DOHH2 (cell line): ENCODE measurements at regions not wholly inside any gene's neighbourhood (a gene's known extent, or its start where the extent isn't known, plus 50 kb on each side); places are given as distances from the start of the nearest gene placed in this dataset.

Experiments
- H3F3A ChIP-seq: fragments of 200-600 bp; sonication (generic), shearing (Covaris generic); 2 replicates; pipeline ENCODE4 v1.6.0; 2016; ENCODE audit warnings: antibody characterized with exemption, mild to moderate bottlenecking; ENCODE audit not compliant: control insufficient read depth, insufficient read depth
- H3K27ac ChIP-seq: fragments of 200-600 bp; sonication (generic); 2 replicates; pipeline ENCODE4 v1.5.1; 2014; ENCODE audit warnings: low read depth, mild to moderate bottlenecking, low read length, moderate library complexity
- H3K27me3 ChIP-seq: fragments of 200-600 bp; sonication (generic); 2 replicates; pipeline ENCODE4 v1.6.1; 2014; ENCODE audit warnings: mild to moderate bottlenecking, low read length, mixed read lengths; ENCODE audit not compliant: control insufficient read depth
- H3K36me3 ChIP-seq: fragments of 200-600 bp; sonication (generic); 2 replicates; pipeline ENCODE4 v1.6.1; 2014; ENCODE audit warnings: mild to moderate bottlenecking, low read length, moderate library complexity, mixed read lengths; ENCODE audit not compliant: control insufficient read depth
- H3K4me1 ChIP-seq: fragments of 200-600 bp; sonication (generic); 2 replicates; pipeline ENCODE4 v1.6.1; 2014; ENCODE audit warnings: mild to moderate bottlenecking, low read length, mixed read lengths; ENCODE audit not compliant: control insufficient read depth
- H3K4me2 ChIP-seq: fragments of 200-600 bp; sonication (generic); 2 replicates; pipeline ENCODE4 v1.6.0; 2014; ENCODE audit warnings: mild to moderate bottlenecking, low read length, moderate library complexity
- H3K4me3 ChIP-seq: fragments of 200-600 bp; sonication (generic); 2 replicates; pipeline ENCODE4 v1.5.1; 2014; ENCODE audit warnings: mild to moderate bottlenecking, low read length, mixed read lengths
- H3K79me2 ChIP-seq: fragments of 200-600 bp; sonication (generic); 2 replicates; pipeline ENCODE4 v1.6.1; 2014; ENCODE audit warnings: mild to moderate bottlenecking, low read length, mixed read lengths; ENCODE audit not compliant: control insufficient read depth
- H3K9me2 ChIP-seq: fragments of 200-600 bp; sonication (generic); replicated peaks from 2 replicates; pipeline ENCODE4 v1.6.1; 2014; ENCODE audit warnings: mild to moderate bottlenecking, low read length, mixed read lengths; ENCODE audit not compliant: control insufficient read depth
- H3K9me3 ChIP-seq: fragments of 200-600 bp; sonication (generic); 2 replicates; pipeline ENCODE4 v1.6.1; 2014; ENCODE audit warnings: antibody characterized with exemption, low read length, mixed read lengths; ENCODE audit not compliant: control insufficient read depth, insufficient read depth
- H4K20me1 ChIP-seq: fragments of 200-600 bp; sonication (generic); 2 replicates; pipeline ENCODE4 v1.6.0; 2014; ENCODE audit warnings: low read depth, mild to moderate bottlenecking, antibody characterized with exemption, low read length, moderate library complexity; ENCODE audit not compliant: control insufficient read depth, insufficient read depth
- EZH2phosphoT487 ChIP-seq: fragments of 200-600 bp; sonication (generic); IDR thresholded peaks from 2 replicates; pipeline ENCODE4 v1.6.1; 2017; ENCODE audit warnings: borderline replicate concordance, mild to moderate bottlenecking, antibody characterized with exemption, low read length, moderate library complexity, mixed read lengths
- TF ChIP-seq, protein P1 (sequence below): fragments of 200-600 bp; sonication (generic); IDR thresholded peaks from one replicate; pipeline ENCODE4 v1.5.1; 2014; ENCODE audit warnings: antibody characterized with exemption, mild to moderate bottlenecking, low read depth, low read length; ENCODE audit not compliant: poor library complexity, severe bottlenecking

DNA sequence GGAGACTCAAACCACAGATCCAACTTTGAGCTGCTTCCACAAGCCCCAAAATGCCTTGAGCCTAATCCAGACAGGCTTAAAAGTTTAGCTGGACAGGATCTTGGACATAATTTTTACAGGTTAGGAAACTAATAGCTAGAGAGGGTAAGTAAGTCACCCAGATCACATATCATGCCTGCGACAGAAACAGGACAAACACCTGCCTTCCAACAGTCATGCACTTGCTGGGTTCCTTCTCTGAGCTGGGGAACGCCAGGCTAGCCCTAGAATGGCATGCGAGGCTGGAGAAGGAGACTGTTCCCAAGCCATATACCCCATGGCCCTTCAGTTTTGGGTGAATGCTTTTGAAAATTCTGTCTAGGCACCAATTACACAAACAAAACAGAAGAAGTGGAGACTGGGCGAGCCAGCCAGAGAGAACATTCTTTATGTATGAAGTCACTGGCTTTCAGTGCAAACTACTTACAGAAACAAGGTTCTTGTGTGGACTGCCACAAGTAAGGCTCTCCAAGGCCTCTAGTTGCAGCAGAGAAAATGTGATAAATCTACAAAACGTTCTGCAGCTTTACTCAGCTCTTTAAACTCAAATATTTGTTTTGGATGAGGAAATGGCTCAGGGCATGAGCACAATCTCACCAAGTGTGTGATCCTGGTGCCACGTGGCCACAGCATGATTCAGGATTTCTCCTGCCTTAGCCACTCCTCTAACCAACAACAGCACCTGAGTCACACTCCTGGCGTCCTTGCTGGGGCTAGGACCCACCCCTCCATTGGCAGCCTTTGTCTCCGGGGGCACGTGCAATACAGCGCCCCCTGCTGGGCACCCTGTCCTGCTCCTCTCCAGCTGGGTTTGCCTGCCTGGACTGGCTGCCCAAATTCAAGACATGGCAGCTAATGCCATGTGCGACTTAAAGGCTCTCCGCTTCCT, 73.4 kb upstream of the UBL3 start:
- Histone ChIP-seq H3K9me3 (no peaks in the 10 kb centered on the region), H3K4me3 (no peak overlapping the region), H3K4me2 (no peak overlapping the region), H3K79me2 (no peaks in the 10 kb centered on the region), H4K20me1 (no peaks in the 10 kb centered on the region), H3K4me1 (no peaks in the 10 kb centered on the region), H3K27ac (no peak overlapping the region), H3K9me2 (no peaks in the 10 kb centered on the region), H3K27me3 (peaks cover 19% of the 10 kb centered on the region), H3F3A (no peaks in the 10 kb centered on the region), H3K36me3 (no peaks in the 10 kb centered on the region)
- TF ChIP-seq, protein P1, sequence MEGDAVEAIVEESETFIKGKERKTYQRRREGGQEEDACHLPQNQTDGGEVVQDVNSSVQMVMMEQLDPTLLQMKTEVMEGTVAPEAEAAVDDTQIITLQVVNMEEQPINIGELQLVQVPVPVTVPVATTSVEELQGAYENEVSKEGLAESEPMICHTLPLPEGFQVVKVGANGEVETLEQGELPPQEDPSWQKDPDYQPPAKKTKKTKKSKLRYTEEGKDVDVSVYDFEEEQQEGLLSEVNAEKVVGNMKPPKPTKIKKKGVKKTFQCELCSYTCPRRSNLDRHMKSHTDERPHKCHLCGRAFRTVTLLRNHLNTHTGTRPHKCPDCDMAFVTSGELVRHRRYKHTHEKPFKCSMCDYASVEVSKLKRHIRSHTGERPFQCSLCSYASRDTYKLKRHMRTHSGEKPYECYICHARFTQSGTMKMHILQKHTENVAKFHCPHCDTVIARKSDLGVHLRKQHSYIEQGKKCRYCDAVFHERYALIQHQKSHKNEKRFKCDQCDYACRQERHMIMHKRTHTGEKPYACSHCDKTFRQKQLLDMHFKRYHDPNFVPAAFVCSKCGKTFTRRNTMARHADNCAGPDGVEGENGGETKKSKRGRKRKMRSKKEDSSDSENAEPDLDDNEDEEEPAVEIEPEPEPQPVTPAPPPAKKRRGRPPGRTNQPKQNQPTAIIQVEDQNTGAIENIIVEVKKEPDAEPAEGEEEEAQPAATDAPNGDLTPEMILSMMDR = peak; percentile 99
- TF ChIP-seq EZH2phosphoT487 = no peak

DNA sequence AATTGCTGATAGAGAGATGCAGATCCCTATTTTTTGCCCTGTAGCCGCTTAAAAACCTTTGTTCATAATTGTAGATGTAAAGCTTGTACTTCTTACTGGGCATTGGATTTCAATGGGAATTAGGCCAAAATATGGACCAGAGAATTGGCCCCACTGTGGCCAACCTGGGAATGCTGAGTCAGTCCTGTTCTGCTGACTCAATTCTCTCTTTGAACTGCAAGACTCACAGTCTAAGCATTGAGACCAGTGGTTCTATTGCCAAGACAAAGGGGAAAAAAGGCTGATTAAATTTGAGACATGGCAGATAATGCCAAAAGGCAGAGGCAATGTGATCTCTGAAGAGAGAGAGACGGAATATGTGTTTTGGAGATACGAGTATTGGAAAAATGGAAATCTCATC, 72.5 kb upstream of the UBL3 start:
- Histone ChIP-seq H3K9me3 (no peaks in the 10 kb centered on the region), H4K20me1 (no peaks in the 10 kb centered on the region), H3K27ac (no peak overlapping the region), H3K4me2 (no peak overlapping the region), H3K79me2 (no peaks in the 10 kb centered on the region), H3K4me3 (no peak overlapping the region), H3K9me2 (no peaks in the 10 kb centered on the region), H3K36me3 (no peaks in the 10 kb centered on the region), H3K27me3 (peaks cover 16% of the 10 kb centered on the region), H3K4me1 (no peaks in the 10 kb centered on the region), H3F3A (no peaks in the 10 kb centered on the region)
- TF ChIP-seq EZH2phosphoT487 = no peak
- TF ChIP-seq, protein P1 = no peak

- Histone ChIP-seq H3K4me3 (no peak overlapping the region), H3F3A (no peaks in the 10 kb centered on the region), H3K27ac (no peak overlapping the region), H3K9me2 (no peaks in the 10 kb centered on the region), H3K4me2 (no peak overlapping the region), H3K79me2 (no peaks in the 10 kb centered on the region), H3K4me1 (no peaks in the 10 kb centered on the region), H3K27me3 (peaks cover 16% of the 10 kb centered on the region), H4K20me1 (no peaks in the 10 kb centered on the region), H3K9me3 (no peaks in the 10 kb centered on the region), H3K36me3 (no peaks in the 10 kb centered on the region)
- TF ChIP-seq EZH2phosphoT487 = no peak
- TF ChIP-seq, protein P1 = no peak
These were observed 71.9 kb upstream of the UBL3 start for GRCh38 chr13:29922281-29922821.
